ENCODE measurements at regions not wholly inside any gene's neighbourhood (a gene's known extent, or its start where the extent isn't known, plus 50 kb on each side); places are given as distances from the start of the nearest gene placed in this dataset.

- no peak for DNase-seq
These were observed 225.8 kb upstream of the ZNF717 start for GRCh38 chr3:76011121-76011520.

- no peak for DNase-seq
These were observed 230.1 kb upstream of the ZNF717 start for GRCh38 chr3:76015496-76015895.

- DNase-seq: no peak
These were observed 230.8 kb upstream of the ZNF717 start for GRCh38 chr3:76016111-76016510.

GRCh38 chr3:76016769-76017439 is 231.6 kb upstream of the ZNF717 start:
- no peak for DNase-seq

GRCh38 chr3:76021376-76021775 is 236.0 kb upstream of the ZNF717 start:
- DNase-seq: no peak

- DNase-seq: no peak
These were observed 239.3 kb upstream of the ZNF717 start for GRCh38 chr3:76024640-76025039.

- no peak for DNase-seq
These were observed 240.2 kb upstream of the ZNF717 start for GRCh38 chr3:76025561-76025960.

- no peak for DNase-seq
These were observed 241.0 kb upstream of the ZNF717 start for GRCh38 chr3:76026379-76026778.

- no peak for DNase-seq
These were observed 243.4 kb upstream of the ZNF717 start for GRCh38 chr3:76028774-76029173.

- DNase-seq: no peak
These were observed 249.3 kb upstream of the ZNF717 start for GRCh38 chr3:76034649-76035048.

GRCh38 chr3:76035117-76035516 is 249.8 kb upstream of the ZNF717 start:
- DNase-seq: no peak

GRCh38 chr3:76038949-76039348 is 253.6 kb upstream of the ZNF717 start:
- no peak for DNase-seq

GRCh38 chr3:76039431-76039830 is 254.1 kb upstream of the ZNF717 start:
- no peak for DNase-seq

- DNase-seq: no peak
These were observed 255.6 kb upstream of the ZNF717 start for GRCh38 chr3:76040946-76041345.

- no peak for DNase-seq
These were observed 258.4 kb upstream of the ZNF717 start for GRCh38 chr3:76043746-76044145.

- DNase-seq: no peak
These were observed 259.6 kb upstream of the ZNF717 start for GRCh38 chr3:76044601-76045600.

GRCh38 chr3:76047368-76047767 is 262.0 kb upstream of the ZNF717 start:
- no peak for DNase-seq

- DNase-seq: no peak
These were observed 264.4 kb upstream of the ZNF717 start for GRCh38 chr3:76049776-76050175.

- DNase-seq: no peak
These were observed 265.8 kb upstream of the ZNF717 start for GRCh38 chr3:76051145-76051544.

GRCh38 chr3:76054404-76054803 is 269.1 kb upstream of the ZNF717 start:
- DNase-seq: no peak

- DNase-seq: no peak
These were observed 276.3 kb upstream of the ZNF717 start for GRCh38 chr3:76061654-76062053.

- no peak for DNase-seq
These were observed 277.7 kb upstream of the ZNF717 start for GRCh38 chr3:76063019-76063418.

GRCh38 chr3:76063811-76064210 is 278.5 kb upstream of the ZNF717 start:
- DNase-seq: no peak

- no peak for DNase-seq
These were observed 280.6 kb upstream of the ZNF717 start for GRCh38 chr3:76065964-76066363.

Measured in NCI-H1694 treated with DMSO at 0.1 percent for 48 hours (cell line).